ENCODE measurements at regions not wholly inside any gene's neighbourhood (a gene's known extent, or its start where the extent isn't known, plus 50 kb on each side); places are given as distances from the start of the nearest gene placed in this dataset.

DNA sequence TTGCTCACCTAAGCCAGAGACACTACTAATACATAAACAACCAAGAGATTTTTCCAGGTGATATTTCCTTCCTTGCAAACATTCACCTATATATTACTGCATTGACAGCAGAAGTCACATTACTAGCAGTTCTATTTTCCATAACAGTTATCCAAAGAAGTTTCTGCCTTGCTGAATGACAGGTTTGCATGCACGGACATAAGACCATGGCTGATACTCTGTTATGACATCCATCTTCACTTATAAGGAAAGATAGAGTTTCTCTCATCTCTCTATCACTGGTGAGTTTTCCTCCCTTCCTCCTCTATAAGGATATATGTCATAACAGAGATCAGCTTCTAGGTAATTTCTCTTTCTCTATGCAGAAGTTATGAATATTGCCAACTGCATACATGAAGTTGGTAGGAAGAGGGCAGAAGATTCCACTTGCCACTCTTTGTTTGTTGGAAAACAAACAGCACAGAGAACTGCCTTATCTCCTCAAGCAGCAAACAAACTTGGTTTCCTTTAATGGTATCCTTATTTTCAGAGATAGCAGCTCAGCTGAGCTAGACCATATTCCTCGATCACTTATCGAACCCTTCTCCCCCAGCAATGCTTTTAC, 557.0 kb downstream of the VRK1 start:
- H3K4me3 ChIP-seq (ENCODE audit: low read length): no peak overlapping the region
- WGBS: 54% methylated on average over 3 of the region's 3 CpGs
- H3K4me1 ChIP-seq (ENCODE audit: control insufficient read depth, insufficient read depth, low read length): no peaks in the 10 kb centered on the region
- no peaks in the 10 kb centered on the region for H3K9me3 ChIP-seq (ENCODE audit: control insufficient read depth, low read length)
- no peak for ATAC-seq
- H3K27ac ChIP-seq (ENCODE audit: low read length): no peak overlapping the region
- DNase-seq: no peak
- no peaks in the 10 kb centered on the region for H3K27me3 ChIP-seq (ENCODE audit: control insufficient read depth, insufficient read depth)
- intact Hi-C loops (cut with DNase I): no loop called here

DNA sequence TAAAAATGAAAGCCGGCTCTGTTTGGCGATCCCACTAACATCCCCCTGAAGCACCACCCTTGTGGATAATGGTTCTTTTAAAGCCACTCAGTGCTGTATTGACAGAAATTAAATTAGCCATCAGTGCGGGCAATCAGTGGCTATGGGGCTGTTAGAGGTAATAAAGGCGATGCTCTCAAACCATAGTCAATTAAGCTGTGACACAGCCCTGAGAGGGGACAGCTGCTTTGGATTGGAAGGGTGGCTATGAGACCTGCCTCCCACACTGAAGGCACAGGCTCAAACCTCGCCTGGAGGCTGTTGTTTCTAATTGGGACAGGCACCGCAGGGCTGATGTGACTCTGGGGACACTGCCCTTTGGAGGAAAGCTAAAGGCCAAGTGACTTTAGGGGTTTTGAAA, 562.2 kb downstream of the VRK1 start:
- intact Hi-C loops (cut with DNase I): no loop called here
- ATAC-seq (no peak), DNase-seq (no peak)
- Histone ChIP-seq H3K27ac (ENCODE audit: low read length) (no peak overlapping the region), H3K27me3 (ENCODE audit: control insufficient read depth, insufficient read depth) (no peaks in the 10 kb centered on the region), H3K9me3 (ENCODE audit: control insufficient read depth, low read length) (no peaks in the 10 kb centered on the region), H3K4me3 (ENCODE audit: low read length) (no peak overlapping the region), H3K4me1 (ENCODE audit: control insufficient read depth, insufficient read depth, low read length) (no peaks in the 10 kb centered on the region)
- 74% methylated on average over 6 of the region's 6 CpGs for WGBS

DNA sequence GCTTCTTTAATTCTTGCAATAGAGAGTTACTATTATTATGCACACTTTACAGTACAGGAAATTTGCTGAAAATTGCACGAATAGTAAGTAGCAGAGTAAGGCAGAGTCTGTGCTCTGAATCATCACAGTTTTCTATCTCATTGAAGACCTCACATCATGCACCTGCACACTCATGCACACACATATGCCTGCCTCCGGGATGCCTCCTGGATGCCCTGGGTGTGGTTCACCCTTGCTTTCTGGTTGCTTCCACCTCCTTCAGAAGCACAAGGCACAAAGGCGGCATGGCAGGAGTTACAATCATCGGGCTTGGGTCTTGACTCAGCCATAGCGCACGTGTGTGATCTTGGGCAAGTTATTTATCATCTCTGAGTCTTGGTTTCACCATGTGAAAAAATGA, 564.0 kb downstream of the VRK1 start:
- Histone ChIP-seq H3K27ac (ENCODE audit: low read length) (no peak overlapping the region), H3K4me1 (ENCODE audit: control insufficient read depth, insufficient read depth, low read length) (no peaks in the 10 kb centered on the region), H3K27me3 (ENCODE audit: control insufficient read depth, insufficient read depth) (no peaks in the 10 kb centered on the region), H3K4me3 (ENCODE audit: low read length) (no peak overlapping the region), H3K9me3 (ENCODE audit: control insufficient read depth, low read length) (no peaks in the 10 kb centered on the region)
- ATAC-seq (no peak), DNase-seq (no peak)
- intact Hi-C loops (cut with DNase I): no loop called here
- WGBS: 86% methylated on average over 6 of the region's 6 CpGs

DNA sequence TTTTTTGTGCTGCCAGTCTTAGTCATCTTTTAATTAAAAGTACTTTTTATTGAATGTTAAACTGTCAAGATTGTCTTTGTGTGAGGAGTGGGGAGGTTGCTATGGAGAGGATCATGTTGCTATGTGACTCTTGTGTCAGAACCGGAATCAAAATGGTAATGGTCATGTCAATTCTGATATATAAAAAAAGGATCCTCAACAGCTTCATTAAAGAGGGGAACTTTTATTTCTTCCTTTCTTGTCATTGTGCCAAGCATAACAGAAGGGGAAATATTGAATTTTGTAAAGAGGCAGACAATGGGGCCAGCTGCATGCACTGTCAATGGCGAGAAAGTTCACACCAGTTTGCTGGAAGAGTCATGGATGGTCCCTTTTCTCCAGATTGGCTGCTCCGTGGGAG, 564.8 kb downstream of the VRK1 start:
- Histone ChIP-seq H3K4me3 (ENCODE audit: low read length) (no peak overlapping the region), H3K27ac (ENCODE audit: low read length) (no peak overlapping the region), H3K9me3 (ENCODE audit: control insufficient read depth, low read length) (no peaks in the 10 kb centered on the region), H3K27me3 (ENCODE audit: control insufficient read depth, insufficient read depth) (no peaks in the 10 kb centered on the region), H3K4me1 (ENCODE audit: control insufficient read depth, insufficient read depth, low read length) (no peaks in the 10 kb centered on the region)
- no peak for ATAC-seq
- WGBS: 75% methylated on average over 3 of the region's 3 CpGs
- intact Hi-C loops (cut with DNase I): no loop called here
- no peak for DNase-seq

DNA sequence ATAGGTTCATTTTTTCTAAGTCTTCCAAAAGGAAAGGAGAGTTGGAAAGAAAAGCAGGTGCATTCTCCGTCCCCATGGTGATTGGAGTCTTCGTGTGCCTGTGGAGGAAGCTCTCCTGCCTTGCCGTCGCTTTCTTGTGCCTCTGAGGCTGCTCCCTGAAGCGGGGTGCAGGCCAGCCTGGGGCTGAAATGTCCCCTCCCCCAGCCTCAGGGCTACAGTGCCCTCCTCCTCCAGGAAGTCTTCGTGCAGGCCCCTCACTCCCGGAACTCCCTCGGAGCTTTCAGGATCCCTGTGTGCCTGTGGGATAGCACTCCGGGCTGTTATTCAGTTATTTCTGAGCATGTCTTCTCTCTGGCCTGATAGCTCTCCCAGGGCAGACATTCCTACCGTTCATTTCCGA, 569.2 kb downstream of the VRK1 start:
- intact Hi-C loops (cut with DNase I): no loop called here
- H3K27ac ChIP-seq (ENCODE audit: low read length): no peak overlapping the region
- H3K4me1 ChIP-seq (ENCODE audit: control insufficient read depth, insufficient read depth, low read length): no peaks in the 10 kb centered on the region
- H3K9me3 ChIP-seq (ENCODE audit: control insufficient read depth, low read length): no peaks in the 10 kb centered on the region
- no peaks in the 10 kb centered on the region for H3K27me3 ChIP-seq (ENCODE audit: control insufficient read depth, insufficient read depth)
- WGBS: 42% methylated on average over 11 of the region's 11 CpGs
- DNase-seq (no peak), ATAC-seq (no peak)
- H3K4me3 ChIP-seq (ENCODE audit: low read length): no peak overlapping the region

DNA sequence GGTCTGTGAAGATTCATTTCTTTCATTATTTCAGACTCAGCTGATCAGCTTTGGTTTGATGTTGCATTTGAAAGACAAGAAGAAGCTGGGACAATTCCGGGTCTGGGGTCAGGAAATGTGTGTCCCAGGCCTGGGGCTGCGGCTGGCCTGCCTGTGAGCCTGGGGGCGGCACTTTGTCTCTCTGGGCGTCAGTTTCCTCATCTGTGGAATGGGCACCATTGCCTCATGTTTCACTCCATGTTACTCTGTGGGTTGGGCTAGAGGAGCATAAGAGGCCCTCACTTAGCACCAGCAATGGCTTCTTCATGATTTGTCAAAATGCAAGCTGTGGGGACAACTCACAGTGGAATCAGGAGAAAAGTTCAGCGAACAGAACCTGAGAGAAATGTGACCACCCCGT, 570.1 kb downstream of the VRK1 start:
- 78% methylated on average over 6 of the region's 6 CpGs for WGBS
- no peak for ATAC-seq
- Histone ChIP-seq H3K27me3 (ENCODE audit: control insufficient read depth, insufficient read depth) (no peaks in the 10 kb centered on the region), H3K9me3 (ENCODE audit: control insufficient read depth, low read length) (no peaks in the 10 kb centered on the region), H3K4me1 (ENCODE audit: control insufficient read depth, insufficient read depth, low read length) (no peaks in the 10 kb centered on the region), H3K27ac (ENCODE audit: low read length) (no peak overlapping the region), H3K4me3 (ENCODE audit: low read length) (no peak overlapping the region)
- intact Hi-C loops (cut with DNase I): no loop called here
- no peak for DNase-seq

DNA sequence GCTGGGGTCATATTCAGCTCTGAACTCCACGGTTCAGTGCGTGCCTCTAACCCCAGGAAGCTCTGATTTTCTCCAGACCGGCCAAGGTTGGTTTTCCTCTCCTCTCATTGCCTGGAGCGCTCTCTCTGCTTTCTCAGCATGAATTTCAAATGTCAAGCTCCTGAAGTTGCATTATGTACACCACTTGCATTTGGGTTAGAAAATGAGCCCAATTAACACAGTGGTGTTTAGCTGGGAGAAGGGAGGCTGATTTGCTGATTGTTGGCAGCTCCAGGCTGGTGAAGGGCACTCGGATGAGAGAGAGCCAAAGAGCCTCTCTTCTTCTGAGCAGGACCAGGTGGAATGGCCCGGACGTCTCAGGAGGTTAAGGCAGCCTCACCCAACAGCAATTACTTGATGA, 570.9 kb downstream of the VRK1 start:
- no peak for ATAC-seq
- no peak for DNase-seq
- 67% methylated on average over 7 of the region's 7 CpGs for WGBS
- no peak overlapping the region for H3K4me3 ChIP-seq (ENCODE audit: low read length)
- H3K27ac ChIP-seq (ENCODE audit: low read length): no peak overlapping the region
- intact Hi-C loops (cut with DNase I): no loop called here
- no peaks in the 10 kb centered on the region for H3K27me3 ChIP-seq (ENCODE audit: control insufficient read depth, insufficient read depth)
- no peaks in the 10 kb centered on the region for H3K4me1 ChIP-seq (ENCODE audit: control insufficient read depth, insufficient read depth, low read length)
- no peaks in the 10 kb centered on the region for H3K9me3 ChIP-seq (ENCODE audit: control insufficient read depth, low read length)

DNA sequence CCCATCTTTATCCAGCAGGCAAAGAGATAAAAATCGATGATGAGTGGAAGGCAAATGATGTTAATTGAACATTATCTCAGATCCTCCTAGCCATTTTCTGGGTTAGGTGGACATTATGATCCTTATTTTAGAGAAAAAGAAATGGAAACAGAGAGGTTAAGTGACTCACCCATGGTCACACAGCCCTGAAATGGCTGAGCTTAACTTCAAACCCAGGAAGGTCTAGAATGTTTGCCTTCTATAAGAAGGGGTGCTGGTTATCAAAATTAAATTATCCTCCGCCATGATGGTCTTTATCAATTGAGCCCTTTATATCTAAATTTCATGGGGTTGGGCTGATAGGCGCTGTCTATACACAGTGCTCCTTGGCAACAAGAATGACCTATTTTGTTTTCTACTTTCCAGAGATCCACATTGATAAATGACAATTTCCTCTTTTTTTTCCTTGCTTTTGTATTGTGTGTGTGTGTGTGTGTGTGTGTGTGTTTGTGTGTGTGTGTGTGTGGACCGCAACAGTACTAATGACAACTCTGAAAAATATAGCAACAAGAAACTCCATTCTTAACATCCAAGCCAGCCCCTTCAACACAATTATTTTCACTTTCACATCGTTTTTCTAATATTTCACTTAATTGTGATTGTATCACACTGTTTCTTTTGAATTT, 571.9 kb downstream of the VRK1 start:
- intact Hi-C loops (cut with DNase I): no loop called here
- WGBS: 73% methylated on average over 5 of the region's 5 CpGs

DNA sequence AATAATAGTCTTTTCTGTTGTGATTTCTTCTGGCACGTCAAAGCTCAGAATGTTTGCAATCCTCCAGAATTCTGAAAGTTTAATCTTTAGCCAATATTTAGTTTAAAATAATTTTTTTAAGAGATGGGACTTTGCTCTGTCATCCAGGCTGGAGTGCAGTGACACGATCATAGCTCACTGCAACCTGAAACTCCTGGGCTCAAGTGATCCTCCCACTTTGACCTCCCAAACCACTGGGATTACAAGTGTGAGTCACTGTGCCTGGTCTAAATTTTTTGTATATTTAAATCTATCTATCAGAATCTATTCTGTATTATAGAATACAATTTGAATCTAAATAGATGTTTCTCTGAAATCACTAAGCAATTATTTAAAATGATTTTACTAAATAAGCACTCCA, 572.7 kb downstream of the VRK1 start:
- no peaks in the 10 kb centered on the region for H3K4me1 ChIP-seq (ENCODE audit: control insufficient read depth, insufficient read depth, low read length)
- H3K9me3 ChIP-seq (ENCODE audit: control insufficient read depth, low read length): no peaks in the 10 kb centered on the region
- H3K4me3 ChIP-seq (ENCODE audit: low read length): no peak overlapping the region
- no peaks in the 10 kb centered on the region for H3K27me3 ChIP-seq (ENCODE audit: control insufficient read depth, insufficient read depth)
- WGBS: 76% methylated on average over 2 of the region's 2 CpGs
- intact Hi-C loops (cut with DNase I): no loop called here
- no peak overlapping the region for H3K27ac ChIP-seq (ENCODE audit: low read length)
- no peak for DNase-seq
- ATAC-seq: no peak

More for the DNA sequence above, 571.9 kb downstream of the VRK1 start:
- no peak overlapping the region for H3K4me3 ChIP-seq (ENCODE audit: low read length)
- no peaks in the 10 kb centered on the region for H3K27me3 ChIP-seq (ENCODE audit: control insufficient read depth, insufficient read depth)
- H3K9me3 ChIP-seq (ENCODE audit: control insufficient read depth, low read length): no peaks in the 10 kb centered on the region
- ATAC-seq (no peak), DNase-seq (no peak)
- no peak overlapping the region for H3K27ac ChIP-seq (ENCODE audit: low read length)
- H3K4me1 ChIP-seq (ENCODE audit: control insufficient read depth, insufficient read depth, low read length): no peaks in the 10 kb centered on the region

DNA sequence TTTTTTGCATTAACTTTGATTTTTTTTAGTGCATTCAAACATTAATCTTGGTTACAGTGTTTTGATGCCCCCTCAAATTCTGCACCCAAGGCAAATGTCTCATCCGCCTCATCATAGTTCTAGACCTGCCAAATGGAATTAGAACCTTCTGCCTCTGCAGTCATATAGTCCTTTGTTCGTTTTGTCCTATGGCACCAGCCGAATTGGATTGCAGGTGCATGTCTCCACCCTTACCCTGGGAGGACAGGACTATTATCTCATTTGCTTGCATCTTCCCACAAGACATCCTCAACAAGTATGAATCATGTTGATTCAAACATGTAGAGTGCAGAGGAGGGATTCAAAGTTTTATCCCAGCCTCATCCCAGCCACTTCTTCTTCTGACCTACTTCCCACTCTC, 579.1 kb downstream of the VRK1 start:
- Histone ChIP-seq H3K27ac (ENCODE audit: low read length) (no peak overlapping the region), H3K4me3 (ENCODE audit: low read length) (no peak overlapping the region), H3K9me3 (ENCODE audit: control insufficient read depth, low read length) (peaks cover 2% of the 10 kb centered on the region), H3K4me1 (ENCODE audit: control insufficient read depth, insufficient read depth, low read length) (no peaks in the 10 kb centered on the region), H3K27me3 (ENCODE audit: control insufficient read depth, insufficient read depth) (no peaks in the 10 kb centered on the region)
- 77% methylated on average over 3 of the region's 3 CpGs for WGBS
- intact Hi-C loops (cut with DNase I): no loop called here
- DNase-seq (no peak), ATAC-seq (no peak)

DNA sequence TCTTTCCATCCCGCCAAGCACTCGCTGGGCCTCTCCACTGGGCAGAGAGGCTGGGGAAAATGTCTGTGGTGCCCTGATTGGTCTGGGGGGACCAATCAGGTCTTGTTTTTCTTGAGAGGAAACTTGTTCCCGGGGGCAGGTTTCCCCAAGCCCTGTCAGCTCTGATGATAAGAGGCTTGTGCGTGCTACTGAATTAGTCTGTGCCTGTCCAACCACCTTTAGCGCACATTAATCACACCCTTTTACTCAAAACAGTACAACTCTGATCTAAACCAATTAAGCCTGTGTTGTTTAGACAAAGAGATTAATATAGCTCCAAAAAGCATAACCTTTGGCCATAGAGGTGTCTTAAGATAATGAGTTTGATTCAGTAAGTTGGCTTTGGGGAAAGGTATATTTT, 580.4 kb downstream of the VRK1 start:
- ATAC-seq (no peak), DNase-seq (no peak)
- Histone ChIP-seq H3K4me3 (ENCODE audit: low read length) (no peak overlapping the region), H3K27me3 (ENCODE audit: control insufficient read depth, insufficient read depth) (no peaks in the 10 kb centered on the region), H3K4me1 (ENCODE audit: control insufficient read depth, insufficient read depth, low read length) (no peaks in the 10 kb centered on the region), H3K9me3 (ENCODE audit: control insufficient read depth, low read length) (peaks cover 3% of the 10 kb centered on the region), H3K27ac (ENCODE audit: low read length) (no peak overlapping the region)
- WGBS: 52% methylated on average over 5 of the region's 5 CpGs
- intact Hi-C loops (cut with DNase I): no loop called here

DNA sequence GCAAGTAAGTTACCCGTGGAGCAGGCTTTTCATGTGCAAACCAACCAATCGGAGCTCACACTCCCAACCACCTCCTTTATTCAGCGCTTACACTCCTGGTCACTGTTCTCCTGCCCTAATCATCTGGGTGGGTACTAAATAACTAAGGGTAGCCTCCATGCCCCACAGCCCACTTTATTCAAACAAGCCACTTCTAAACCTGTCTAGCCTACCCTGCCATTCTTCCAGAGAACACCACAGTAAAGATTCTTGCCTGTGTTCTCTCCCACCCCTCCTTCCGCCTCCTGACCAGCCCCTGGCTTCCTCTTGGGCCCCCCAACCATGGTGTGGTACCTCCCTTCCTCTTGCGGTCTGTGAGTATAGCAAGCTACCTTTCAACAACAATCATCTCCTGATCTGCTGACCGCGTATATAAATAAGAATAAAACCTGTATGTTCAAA, 581.9 kb downstream of the VRK1 start:
- Histone ChIP-seq H3K9me3 (ENCODE audit: control insufficient read depth, low read length) (peaks cover 3% of the 10 kb centered on the region), H3K4me3 (ENCODE audit: low read length) (no peak overlapping the region), H3K4me1 (ENCODE audit: control insufficient read depth, insufficient read depth, low read length) (no peaks in the 10 kb centered on the region), H3K27me3 (ENCODE audit: control insufficient read depth, insufficient read depth) (no peaks in the 10 kb centered on the region), H3K27ac (ENCODE audit: low read length) (no peak overlapping the region)
- ATAC-seq: no peak
- intact Hi-C loops (cut with DNase I): no loop called here
- no peak for DNase-seq
- 42% methylated on average over 7 of the region's 7 CpGs for WGBS
